DND-41 (cell line): ENCODE measurements at regions not wholly inside any gene's neighbourhood (a gene's known extent, or its start where the extent isn't known, plus 50 kb on each side); places are given as distances from the start of the nearest gene placed in this dataset.

Experiments used
- EZH2 ChIP-seq: IDR thresholded peaks from 3 replicates; pipeline ENCODE4 v1.6.1; 2012; ENCODE audit warnings: borderline replicate concordance, low read depth, mild to moderate bottlenecking, moderate library complexity, low read length, inconsistent platforms; ENCODE audit not compliant: severe bottlenecking
- TF ChIP-seq, protein P1 (sequence below): IDR thresholded peaks from 2 replicates; pipeline ENCODE4 v1.5.1; 2012; ENCODE audit warnings: borderline replicate concordance, low read length, moderate library complexity, mild to moderate bottlenecking; ENCODE audit not compliant: poor library complexity, severe bottlenecking; ENCODE audit errors: extremely low read depth

DNA sequence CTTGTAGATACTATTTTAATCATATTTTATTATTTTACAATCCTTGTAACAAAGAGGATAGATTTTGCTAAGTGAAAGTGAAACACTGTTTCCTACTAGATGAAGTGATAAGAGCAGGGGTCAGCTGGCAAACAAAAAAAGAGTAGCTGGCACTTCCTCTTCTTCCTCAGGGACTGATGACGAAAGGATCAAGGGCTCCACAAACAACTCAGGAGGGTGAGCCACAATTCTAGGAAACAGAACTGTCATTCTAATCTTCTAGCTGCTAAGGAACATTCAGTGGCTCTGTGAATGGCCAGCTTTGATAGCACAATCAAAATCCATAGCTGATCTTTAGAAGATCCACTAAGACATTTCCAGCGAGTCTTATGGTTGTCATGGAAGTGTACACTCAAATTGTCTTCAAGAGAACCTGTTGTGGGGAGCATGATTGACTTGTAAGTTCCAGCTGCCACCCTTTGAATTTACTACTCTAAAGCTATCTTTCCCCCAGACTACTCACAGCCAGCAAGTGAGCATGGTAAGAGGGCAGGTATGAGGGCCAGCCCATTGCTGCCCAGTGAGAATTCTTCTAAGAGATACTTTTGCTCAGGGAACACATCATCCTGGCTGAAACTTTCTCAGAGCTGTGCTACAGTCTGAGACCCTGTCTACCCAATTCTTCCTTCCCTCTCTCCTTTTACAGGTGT is 275.7 kb upstream of the RASGEF1B start:
- TF ChIP-seq, protein P1, sequence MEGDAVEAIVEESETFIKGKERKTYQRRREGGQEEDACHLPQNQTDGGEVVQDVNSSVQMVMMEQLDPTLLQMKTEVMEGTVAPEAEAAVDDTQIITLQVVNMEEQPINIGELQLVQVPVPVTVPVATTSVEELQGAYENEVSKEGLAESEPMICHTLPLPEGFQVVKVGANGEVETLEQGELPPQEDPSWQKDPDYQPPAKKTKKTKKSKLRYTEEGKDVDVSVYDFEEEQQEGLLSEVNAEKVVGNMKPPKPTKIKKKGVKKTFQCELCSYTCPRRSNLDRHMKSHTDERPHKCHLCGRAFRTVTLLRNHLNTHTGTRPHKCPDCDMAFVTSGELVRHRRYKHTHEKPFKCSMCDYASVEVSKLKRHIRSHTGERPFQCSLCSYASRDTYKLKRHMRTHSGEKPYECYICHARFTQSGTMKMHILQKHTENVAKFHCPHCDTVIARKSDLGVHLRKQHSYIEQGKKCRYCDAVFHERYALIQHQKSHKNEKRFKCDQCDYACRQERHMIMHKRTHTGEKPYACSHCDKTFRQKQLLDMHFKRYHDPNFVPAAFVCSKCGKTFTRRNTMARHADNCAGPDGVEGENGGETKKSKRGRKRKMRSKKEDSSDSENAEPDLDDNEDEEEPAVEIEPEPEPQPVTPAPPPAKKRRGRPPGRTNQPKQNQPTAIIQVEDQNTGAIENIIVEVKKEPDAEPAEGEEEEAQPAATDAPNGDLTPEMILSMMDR, result no peak
- TF ChIP-seq EZH2, result no peak
